Activated T-cell treated with anti-CD3 and anti-CD28 coated beads for 24 hours (primary cell): ENCODE measurements at regions not wholly inside any gene's neighbourhood (a gene's known extent, or its start where the extent isn't known, plus 50 kb on each side); places are given as distances from the start of the nearest gene placed in this dataset.

Experiments
- DNase-seq: peaks from one replicate; pipeline ENCODE4 v3.0.0-alpha.2; 2020; ENCODE audit warnings: low read depth

- DNase-seq = no peak
These were observed 147.9 kb upstream of the GAP43 start for GRCh38 chr3:115475178-115476041.

- DNase-seq = no peak
These were observed 146.8 kb upstream of the GAP43 start for GRCh38 chr3:115476472-115476871.

- no peak for DNase-seq
These were observed 145.0 kb upstream of the GAP43 start for GRCh38 chr3:115478359-115478758.

DNA sequence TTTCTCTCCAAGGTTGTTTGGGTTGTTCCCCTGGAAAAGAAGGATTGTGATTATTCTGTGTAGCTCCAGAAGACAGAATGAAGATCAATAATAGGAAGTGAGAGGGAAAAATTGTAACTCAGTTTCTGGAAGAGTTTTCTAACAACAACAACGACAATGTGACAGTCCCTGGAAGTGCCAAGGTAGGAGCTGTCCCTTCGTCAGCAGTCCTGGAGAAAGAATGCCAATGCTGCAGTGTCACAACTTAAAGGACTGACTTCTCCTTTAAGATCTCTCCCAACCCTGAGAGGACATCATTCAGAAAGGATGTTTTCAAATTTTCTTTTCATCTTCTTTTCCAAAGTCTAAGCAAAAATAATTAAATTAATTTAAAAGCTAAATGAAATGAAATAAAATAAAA is 136.4 kb upstream of the GAP43 start:
- DNase-seq = no peak

GRCh38 chr3:115487968-115488367 is 135.3 kb upstream of the GAP43 start:
- DNase-seq = no peak

DNA sequence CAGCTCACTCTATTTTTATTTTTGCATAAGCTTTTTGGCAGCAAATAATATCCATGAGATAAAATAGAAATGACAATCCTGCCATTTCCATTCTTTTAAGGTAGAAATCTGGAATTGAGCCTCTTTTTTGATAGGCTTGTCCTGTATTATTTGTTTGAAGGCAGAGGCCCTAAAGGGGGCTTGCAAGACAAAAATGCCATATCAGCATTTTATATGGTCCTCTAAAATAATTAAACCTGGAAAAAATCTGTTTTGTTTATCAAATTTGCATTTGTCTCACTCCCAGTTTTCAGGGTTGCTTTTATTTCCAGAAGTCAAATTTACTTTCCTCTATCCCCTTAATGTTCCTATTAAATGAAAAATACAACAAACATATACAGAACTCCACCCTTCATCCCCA is 134.9 kb upstream of the GAP43 start:
- no peak for DNase-seq

GRCh38 chr3:115494826-115495225 is 128.5 kb upstream of the GAP43 start:
- no peak for DNase-seq

GRCh38 chr3:115498421-115498820 is 124.9 kb upstream of the GAP43 start:
- no peak for DNase-seq

DNA sequence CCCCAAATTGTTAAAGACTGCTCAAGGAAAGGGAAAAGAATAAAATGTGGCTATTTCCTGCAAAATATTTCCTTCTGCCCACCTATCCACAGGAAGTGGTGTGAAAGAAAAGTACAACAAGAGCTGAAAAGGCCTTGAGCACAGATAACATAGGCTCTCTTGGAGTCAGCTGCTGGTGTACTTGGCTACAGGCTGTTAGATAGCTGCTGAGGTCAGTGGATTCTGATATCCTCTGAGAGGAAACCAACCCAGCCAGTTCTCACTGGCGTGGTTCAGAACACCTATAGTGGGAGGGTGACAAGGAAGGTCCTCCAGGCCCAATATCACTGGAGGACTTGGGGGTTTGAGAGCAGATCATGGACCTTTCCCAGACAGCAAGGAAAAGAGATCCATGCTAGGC is 124.4 kb upstream of the GAP43 start:
- no peak for DNase-seq

- no peak for DNase-seq
These were observed 123.6 kb upstream of the GAP43 start for GRCh38 chr3:115499666-115500065.

GRCh38 chr3:115500795-115501194 is 122.5 kb upstream of the GAP43 start:
- DNase-seq = no peak

- DNase-seq = no peak
These were observed 121.2 kb upstream of the GAP43 start for GRCh38 chr3:115502128-115502527.

DNA sequence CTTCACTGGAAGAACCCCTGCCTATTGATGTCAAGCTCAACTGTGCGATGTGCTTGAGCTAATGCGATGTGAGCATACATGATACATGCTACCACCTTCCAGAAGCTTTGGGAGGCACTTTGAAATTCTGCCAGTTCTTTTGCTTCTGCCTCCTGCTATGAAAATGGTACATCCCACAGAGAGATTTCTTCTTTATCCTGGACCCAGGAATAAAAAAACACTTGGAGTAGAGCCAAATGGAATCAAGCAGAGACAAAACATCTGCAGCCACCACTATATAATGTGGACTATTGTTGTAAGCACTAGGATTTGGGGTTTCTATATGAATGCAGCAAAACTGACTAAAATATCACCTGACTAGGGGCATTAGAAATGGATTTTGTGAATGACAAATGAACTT is 119.9 kb upstream of the GAP43 start:
- DNase-seq = no peak

DNA sequence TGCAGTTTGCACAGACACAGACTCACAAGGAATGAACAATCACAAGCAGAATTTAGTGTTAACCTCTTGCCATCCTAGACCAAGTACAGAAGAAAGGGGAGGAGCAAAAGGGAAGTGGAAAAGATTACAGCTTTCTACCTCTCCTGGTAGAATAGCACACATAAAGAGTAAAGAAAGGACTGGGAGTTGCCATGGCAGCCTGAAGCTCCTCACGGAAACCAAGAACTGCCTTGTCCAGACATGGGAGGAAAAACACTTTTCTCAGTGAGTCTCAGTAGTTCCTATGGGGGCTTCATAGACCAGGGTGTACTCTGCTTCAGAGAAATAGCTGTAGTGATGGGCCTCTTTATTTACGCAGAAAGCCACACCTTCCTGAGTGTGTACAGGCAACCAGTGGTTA is 114.7 kb upstream of the GAP43 start:
- DNase-seq = no peak

DNA sequence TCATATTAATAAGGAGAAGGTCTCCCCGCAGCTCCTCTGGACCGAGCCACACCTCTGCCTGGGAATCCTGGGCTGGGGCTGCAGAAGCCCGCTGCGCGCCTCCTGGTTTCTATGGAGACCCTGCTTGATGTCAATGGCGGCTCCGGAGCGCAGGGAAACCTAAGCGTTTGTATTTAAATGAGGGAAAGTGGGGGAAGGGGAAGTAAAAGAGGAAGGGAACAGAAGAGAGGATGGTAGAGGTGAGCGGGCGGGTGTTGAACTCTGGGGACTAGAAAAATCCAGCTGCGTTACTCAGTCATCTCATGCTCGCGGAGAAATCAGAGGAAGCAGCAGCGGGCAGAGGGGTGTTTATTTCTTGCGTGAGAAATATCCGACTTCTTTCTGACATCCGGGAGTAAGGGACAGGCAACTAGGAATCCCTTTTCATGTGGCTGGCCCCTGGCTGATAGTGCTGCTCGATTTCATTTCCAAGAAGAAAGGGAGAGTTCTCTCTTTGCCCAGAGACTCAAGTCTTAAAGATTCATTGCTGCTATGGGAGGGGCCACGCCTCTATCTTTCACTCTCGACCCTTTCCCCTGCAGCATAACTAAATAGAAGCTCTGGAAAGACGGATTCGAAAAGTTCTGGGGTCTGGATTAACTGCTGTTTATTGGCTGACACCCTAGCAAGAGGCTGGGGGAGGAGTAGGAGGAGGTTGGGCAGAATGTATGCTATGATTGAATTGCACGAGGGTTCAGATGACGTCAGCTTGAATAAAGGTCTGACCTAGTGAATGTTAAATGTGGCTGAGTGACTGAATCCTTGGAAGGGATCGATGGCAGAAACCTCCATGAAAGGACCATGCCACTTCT is 110.5 kb upstream of the GAP43 start:
- DNase-seq = no peak

- DNase-seq = no peak
These were observed 109.9 kb upstream of the GAP43 start for GRCh38 chr3:115513416-115513800.

- no peak for DNase-seq
These were observed 105.8 kb upstream of the GAP43 start for GRCh38 chr3:115517457-115518050.

DNA sequence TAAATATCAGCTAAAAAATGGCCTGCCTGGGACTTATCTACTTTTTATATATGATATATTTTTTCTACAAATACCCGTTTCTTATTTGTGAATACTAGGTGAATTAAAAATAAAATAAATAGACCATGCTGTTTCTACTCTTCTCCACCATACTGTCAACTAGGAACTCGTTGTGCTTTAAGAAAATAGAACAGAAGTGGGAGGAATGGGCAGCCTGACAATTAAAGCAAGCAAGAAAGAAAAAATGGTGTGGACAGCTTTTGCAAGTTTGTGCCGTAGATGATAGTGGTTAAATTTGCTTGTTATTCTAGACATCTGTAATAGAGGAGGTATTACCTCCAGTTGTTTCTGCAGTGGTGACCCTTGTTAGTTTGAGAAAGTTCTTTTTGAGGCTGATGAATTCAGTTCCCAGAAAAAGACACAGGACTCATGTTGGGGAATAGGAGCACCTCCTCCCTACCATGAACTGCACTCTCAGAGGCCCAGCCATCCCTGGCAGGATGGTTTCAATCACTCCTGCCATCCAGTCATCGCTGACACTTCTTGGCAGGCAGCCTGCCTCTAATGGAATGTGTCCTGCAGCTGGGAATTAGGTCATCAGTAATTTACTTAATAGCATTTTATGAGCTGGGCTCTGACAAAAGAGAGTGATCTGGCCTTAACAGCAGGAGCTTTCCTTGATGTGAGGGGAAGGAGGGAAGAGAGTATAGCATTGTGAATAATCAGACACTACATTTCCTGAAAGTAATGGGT is 105.0 kb upstream of the GAP43 start:
- no peak for DNase-seq

DNA sequence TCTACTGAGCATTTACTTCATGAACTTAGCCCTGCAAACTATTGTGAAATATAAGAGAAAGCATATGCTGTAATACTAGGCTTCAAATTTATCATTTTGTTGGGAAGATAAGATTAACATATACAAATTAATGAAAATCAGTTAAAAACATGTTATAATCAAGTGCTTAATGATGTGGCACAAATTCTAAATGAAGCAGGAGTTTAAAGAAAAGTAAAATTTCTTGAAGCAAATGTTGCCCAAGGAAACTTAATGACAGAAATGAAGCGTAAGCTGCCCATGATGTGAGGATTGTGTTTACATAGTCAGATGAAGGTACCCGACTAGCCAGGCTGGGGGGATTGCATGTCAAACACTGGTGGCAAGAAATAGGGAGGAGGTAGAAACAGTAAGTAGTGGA is 103.1 kb upstream of the GAP43 start:
- no peak for DNase-seq

DNA sequence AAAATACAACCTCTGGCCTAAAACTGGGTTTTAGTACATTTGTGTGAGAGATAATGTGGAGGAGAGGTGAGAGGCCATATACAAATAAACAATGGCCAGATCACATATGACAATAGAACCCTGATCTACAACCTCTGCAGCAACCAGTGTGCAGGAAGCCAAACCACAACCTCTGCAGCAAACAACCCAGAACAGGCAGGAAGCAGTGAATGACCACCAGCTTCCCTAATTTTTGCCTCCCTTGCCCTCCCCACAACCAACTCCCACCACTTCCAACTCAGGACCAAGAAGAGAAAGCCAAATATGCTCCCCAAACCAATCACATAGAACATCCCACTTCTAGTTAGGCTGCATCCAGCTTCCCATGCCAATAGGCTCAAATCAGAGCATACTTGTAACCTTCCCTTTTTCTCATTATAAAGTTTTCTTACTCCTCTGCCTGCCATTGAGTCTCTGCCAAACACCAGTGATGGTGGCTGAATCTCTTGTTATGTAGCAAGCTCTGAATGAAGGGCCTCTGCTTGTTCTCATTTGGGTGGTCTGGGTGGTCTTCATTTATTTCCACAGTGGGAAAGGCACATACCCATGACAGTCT is 102.6 kb upstream of the GAP43 start:
- DNase-seq = no peak

DNA sequence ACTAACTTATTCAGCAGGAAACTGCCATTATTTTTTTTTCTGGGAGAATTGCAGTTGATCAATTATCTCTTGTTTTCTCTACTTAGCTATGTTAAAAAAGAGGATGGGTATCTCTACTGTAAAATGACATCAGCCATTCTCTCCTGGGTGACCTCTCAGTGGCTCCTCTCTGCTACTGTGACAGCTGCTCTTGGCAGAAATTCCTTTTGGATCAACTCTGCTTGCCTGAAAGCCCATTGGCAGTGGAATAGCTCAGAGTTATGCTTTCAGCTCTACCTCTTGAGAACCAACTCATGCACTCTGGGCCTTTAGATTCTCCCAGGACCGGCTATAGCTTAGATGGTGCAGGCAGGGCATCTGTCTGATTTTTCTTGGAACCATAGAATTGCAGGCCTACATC is 99.9 kb upstream of the GAP43 start:
- no peak for DNase-seq

- DNase-seq = no peak
These were observed 98.8 kb upstream of the GAP43 start for GRCh38 chr3:115524549-115524948.
